ENCODE measurements at regions not wholly inside any gene's neighbourhood (a gene's known extent, or its start where the extent isn't known, plus 50 kb on each side); places are given as distances from the start of the nearest gene placed in this dataset.

- H3K27ac ChIP-seq (ENCODE audit: control insufficient read depth, insufficient read depth, low read length): no peak overlapping the region
- H3K4me3 ChIP-seq (ENCODE audit: control insufficient read depth in 2 of 3, extremely low read depth in 1 of 3, insufficient read depth in 2 of 3, low read depth in 1 of 3, low read length in 3 of 3): no peak overlapping the region
- H3K4me2 ChIP-seq (ENCODE audit: control insufficient read depth, extremely low read depth, insufficient read depth, low read depth, low read length): no peak overlapping the region
- no peaks in the 10 kb centered on the region for H3K9me3 ChIP-seq (ENCODE audit: control insufficient read depth, low read depth, low read length)
- no peaks in the 10 kb centered on the region for H3K4me1 ChIP-seq (ENCODE audit: control insufficient read depth, extremely low read depth, insufficient read depth, low read length)
- dilution Hi-C loops (cut with MboI; ENCODE audit: extremely low pct_ligation_motif_present, low sequenced_read_pairs): no loop called here
- H4K20me1 ChIP-seq (ENCODE audit: control insufficient read depth, extremely low read depth, insufficient read depth, low read length): no peaks in the 10 kb centered on the region
- no peaks in the 10 kb centered on the region for H3K9me1 ChIP-seq (ENCODE audit: control insufficient read depth, extremely low read depth, insufficient read depth, low read length)
- no peak overlapping the region for H3K9ac ChIP-seq (ENCODE audit: control insufficient read depth, extremely low read depth, insufficient read depth, low read length)
- H3K79me2 ChIP-seq (ENCODE audit: control insufficient read depth, insufficient read depth, low read length): no peaks in the 10 kb centered on the region
- FAIRE-seq: no peak
- TF ChIP-seq EZH2 (IDR thresholded peaks at IDR 0.05; ENCODE audit: low read length) (no peak), CTCF (optimal IDR thresholded peaks at IDR 0.05 in 1 of 3, IDR thresholded peaks at IDR 0.05 in 1 of 3, conservative IDR thresholded peaks at IDR 0.05 in 1 of 3; ENCODE audit: extremely low read depth in 1 of 3, insufficient read depth in 2 of 3, low read length in 3 of 3) (no peak)
- no peaks in the 10 kb centered on the region for H3K36me3 ChIP-seq (ENCODE audit: control insufficient read depth in 2 of 2, extremely low read depth in 1 of 2, insufficient read depth in 2 of 2, low read length in 2 of 2)
- H2AFZ ChIP-seq (ENCODE audit: control insufficient read depth, low read length): no peak overlapping the region
- H3K27me3 ChIP-seq (ENCODE audit: control insufficient read depth, extremely low read depth, insufficient read depth, low read length): no peaks in the 10 kb centered on the region
- no peak for DNase-seq (ENCODE audit: low read depth, low spot score)
These were observed 198.8 kb downstream of the WDR11 start for GRCh38 chr10:121049923-121050322.

DNA sequence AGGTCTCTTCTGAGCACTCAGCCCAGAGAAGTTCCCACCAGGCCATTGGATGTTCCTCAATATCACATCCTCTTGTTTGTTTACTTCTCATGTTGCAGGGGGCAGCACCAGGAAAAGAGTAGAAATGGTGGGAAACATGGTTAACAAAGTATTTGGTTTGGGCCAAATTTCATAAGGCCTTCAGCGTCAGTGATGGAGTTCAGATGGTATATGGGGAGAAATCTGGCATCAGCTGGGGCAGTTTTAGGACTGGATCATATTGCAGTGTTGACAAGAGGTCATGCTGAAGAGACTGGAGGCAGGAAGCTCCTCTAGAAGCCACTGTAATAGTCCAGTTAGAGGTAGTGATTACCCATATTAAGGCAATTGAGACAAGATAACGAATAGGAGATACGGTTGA lies 200.0 kb downstream of the WDR11 start:
- FAIRE-seq: no peak
- dilution Hi-C loops (cut with MboI; ENCODE audit: extremely low pct_ligation_motif_present, low sequenced_read_pairs): no loop called here

More for the DNA sequence above, 200.0 kb downstream of the WDR11 start:
- Histone ChIP-seq H3K4me3 (ENCODE audit: control insufficient read depth in 2 of 3, extremely low read depth in 1 of 3, insufficient read depth in 2 of 3, low read depth in 1 of 3, low read length in 3 of 3) (no peak overlapping the region), H3K36me3 (ENCODE audit: control insufficient read depth in 2 of 2, extremely low read depth in 1 of 2, insufficient read depth in 2 of 2, low read length in 2 of 2) (no peaks in the 10 kb centered on the region), H3K27ac (ENCODE audit: control insufficient read depth, insufficient read depth, low read length) (no peak overlapping the region), H3K4me2 (ENCODE audit: control insufficient read depth, extremely low read depth, insufficient read depth, low read depth, low read length) (no peak overlapping the region), H3K79me2 (ENCODE audit: control insufficient read depth, insufficient read depth, low read length) (no peaks in the 10 kb centered on the region), H2AFZ (ENCODE audit: control insufficient read depth, low read length) (no peak overlapping the region), H3K9me3 (ENCODE audit: control insufficient read depth, low read depth, low read length) (no peaks in the 10 kb centered on the region), H3K4me1 (ENCODE audit: control insufficient read depth, extremely low read depth, insufficient read depth, low read length) (no peaks in the 10 kb centered on the region), H4K20me1 (ENCODE audit: control insufficient read depth, extremely low read depth, insufficient read depth, low read length) (no peaks in the 10 kb centered on the region), H3K9me1 (ENCODE audit: control insufficient read depth, extremely low read depth, insufficient read depth, low read length) (no peaks in the 10 kb centered on the region), H3K27me3 (ENCODE audit: control insufficient read depth, extremely low read depth, insufficient read depth, low read length) (no peaks in the 10 kb centered on the region), H3K9ac (ENCODE audit: control insufficient read depth, extremely low read depth, insufficient read depth, low read length) (no peak overlapping the region)
- TF ChIP-seq CTCF (optimal IDR thresholded peaks at IDR 0.05 in 1 of 3, IDR thresholded peaks at IDR 0.05 in 1 of 3, conservative IDR thresholded peaks at IDR 0.05 in 1 of 3; ENCODE audit: extremely low read depth in 1 of 3, insufficient read depth in 2 of 3, low read length in 3 of 3): no peak
- no peak for TF ChIP-seq EZH2 (IDR thresholded peaks at IDR 0.05; ENCODE audit: low read length)
- DNase-seq (ENCODE audit: low read depth, low spot score): no peak
